ENCODE measurements at regions not wholly inside any gene's neighbourhood (a gene's known extent, or its start where the extent isn't known, plus 50 kb on each side); places are given as distances from the start of the nearest gene placed in this dataset.

DNA sequence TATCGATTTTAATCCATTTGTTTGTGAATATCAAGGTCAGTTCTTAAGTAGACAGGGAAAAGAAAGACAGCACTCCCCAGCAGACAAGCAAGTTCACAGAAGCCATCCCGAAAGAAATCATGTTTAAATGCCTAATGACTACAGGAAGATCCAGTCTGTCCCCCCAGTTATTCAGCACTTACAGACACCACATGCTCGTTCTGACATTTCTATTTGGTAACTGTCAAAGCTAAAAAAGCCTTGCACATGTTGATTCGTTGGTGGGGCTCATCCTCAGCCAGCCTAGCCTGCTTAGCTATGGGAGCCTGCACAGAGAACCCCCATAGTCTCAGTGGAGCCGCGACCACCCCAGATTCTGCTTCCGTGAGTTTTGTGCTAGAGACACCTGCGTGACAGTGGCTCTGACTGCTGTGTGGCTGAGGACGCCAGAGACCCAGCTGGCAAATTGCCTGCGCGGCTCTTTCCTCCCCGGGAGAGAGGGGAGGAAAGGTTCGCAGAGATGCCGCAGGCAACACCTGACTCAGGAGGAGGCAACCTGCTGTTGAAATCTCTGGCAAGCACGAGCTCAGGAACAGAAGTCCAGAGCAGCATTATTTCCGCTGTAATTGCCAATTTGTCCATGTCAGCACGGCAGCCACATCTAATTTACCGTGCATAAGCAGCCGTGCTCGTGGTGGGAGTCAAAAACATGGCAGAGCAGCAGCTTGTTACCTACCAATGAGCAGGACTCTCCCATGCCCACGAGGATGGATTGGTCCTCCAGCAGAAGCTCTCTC lies 194.2 kb downstream of the GPAM start:
- no peaks in the 10 kb centered on the region for H3K36me3 Mint-ChIP-seq
- H3K27me3 Mint-ChIP-seq (ENCODE audit: low read depth in 2 of 2): peaks cover 0 to 4% of the 10 kb centered on the region in 2 donors
- no peak for ATAC-seq
- H3K27me3 ChIP-seq (ENCODE audit: control insufficient read depth, insufficient read depth, low read length): no peaks in the 10 kb centered on the region
- H3K4me3 Mint-ChIP-seq: no peak overlapping the region
- H3K9me3 Mint-ChIP-seq: peaks cover 0 to 3% of the 10 kb centered on the region in 2 donors
- TF ChIP-seq, protein P1, sequence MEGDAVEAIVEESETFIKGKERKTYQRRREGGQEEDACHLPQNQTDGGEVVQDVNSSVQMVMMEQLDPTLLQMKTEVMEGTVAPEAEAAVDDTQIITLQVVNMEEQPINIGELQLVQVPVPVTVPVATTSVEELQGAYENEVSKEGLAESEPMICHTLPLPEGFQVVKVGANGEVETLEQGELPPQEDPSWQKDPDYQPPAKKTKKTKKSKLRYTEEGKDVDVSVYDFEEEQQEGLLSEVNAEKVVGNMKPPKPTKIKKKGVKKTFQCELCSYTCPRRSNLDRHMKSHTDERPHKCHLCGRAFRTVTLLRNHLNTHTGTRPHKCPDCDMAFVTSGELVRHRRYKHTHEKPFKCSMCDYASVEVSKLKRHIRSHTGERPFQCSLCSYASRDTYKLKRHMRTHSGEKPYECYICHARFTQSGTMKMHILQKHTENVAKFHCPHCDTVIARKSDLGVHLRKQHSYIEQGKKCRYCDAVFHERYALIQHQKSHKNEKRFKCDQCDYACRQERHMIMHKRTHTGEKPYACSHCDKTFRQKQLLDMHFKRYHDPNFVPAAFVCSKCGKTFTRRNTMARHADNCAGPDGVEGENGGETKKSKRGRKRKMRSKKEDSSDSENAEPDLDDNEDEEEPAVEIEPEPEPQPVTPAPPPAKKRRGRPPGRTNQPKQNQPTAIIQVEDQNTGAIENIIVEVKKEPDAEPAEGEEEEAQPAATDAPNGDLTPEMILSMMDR (IDR thresholded peaks at IDR 0.05): no peak
- no peaks in the 10 kb centered on the region for H3K4me1 ChIP-seq (ENCODE audit: control insufficient read depth, insufficient read depth, low read length)
- no peak overlapping the region for H3K27ac ChIP-seq (ENCODE audit: low read length)
- H3K4me3 ChIP-seq (ENCODE audit: low read length): no peak overlapping the region
- H3K9me3 ChIP-seq (ENCODE audit: control insufficient read depth, insufficient read depth, low read length): no peaks in the 10 kb centered on the region
- no peaks in the 10 kb centered on the region for H3K4me1 Mint-ChIP-seq
- H3K27ac Mint-ChIP-seq: no peak overlapping the region
- intact Hi-C loops (cut with micrococcal nuclease): no loop called here
- WGBS (ENCODE audit: insufficient coverage): 80% methylated on average over 21 of the region's 21 CpGs
- DNase-seq: no peak
- no peaks in the 10 kb centered on the region for H3K36me3 ChIP-seq (ENCODE audit: control insufficient read depth, insufficient read depth, low read length)

- Mint-ChIP-seq H3K9me3 (peaks cover 0 to 3% of the 10 kb centered on the region in 2 donors), H3K27ac (no peak overlapping the region), H3K27me3 (ENCODE audit: low read depth in 2 of 2) (peaks cover 0 to 4% of the 10 kb centered on the region in 2 donors), H3K36me3 (no peaks in the 10 kb centered on the region), H3K4me3 (no peak overlapping the region), H3K4me1 (no peaks in the 10 kb centered on the region)
- WGBS (ENCODE audit: insufficient coverage): 79% methylated on average over 3 of the region's 3 CpGs
- Histone ChIP-seq H3K27me3 (ENCODE audit: control insufficient read depth, insufficient read depth, low read length) (no peaks in the 10 kb centered on the region), H3K36me3 (ENCODE audit: control insufficient read depth, insufficient read depth, low read length) (no peaks in the 10 kb centered on the region), H3K9me3 (ENCODE audit: control insufficient read depth, insufficient read depth, low read length) (no peaks in the 10 kb centered on the region), H3K4me3 (ENCODE audit: low read length) (no peak overlapping the region), H3K27ac (ENCODE audit: low read length) (no peak overlapping the region), H3K4me1 (ENCODE audit: control insufficient read depth, insufficient read depth, low read length) (no peaks in the 10 kb centered on the region)
- intact Hi-C loops (cut with micrococcal nuclease): no loop called here
- DNase-seq (no peak), ATAC-seq (no peak)
- TF ChIP-seq, protein P1 (IDR thresholded peaks at IDR 0.05): no peak
Measured at GRCh38 chr10:111990734-111991133, 192.8 kb downstream of the GPAM start.

DNA sequence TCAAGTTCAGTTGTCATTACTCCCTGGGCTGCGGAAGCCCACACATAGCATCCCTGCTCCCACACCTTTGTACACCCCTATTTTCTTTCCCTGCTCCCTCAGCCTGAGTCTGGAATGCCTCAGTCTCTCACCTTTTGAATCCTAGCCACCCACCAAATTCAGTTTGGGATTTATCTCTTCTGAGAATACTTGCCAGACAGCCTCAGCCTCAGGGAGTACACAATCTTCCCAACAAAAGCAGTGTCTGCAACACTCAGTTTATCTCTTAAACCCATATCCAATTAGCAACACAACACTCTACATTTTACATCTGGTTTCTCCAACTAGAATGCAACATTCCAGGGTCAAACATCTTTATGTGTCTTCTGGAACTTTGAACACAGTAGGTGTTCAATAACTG lies 190.2 kb downstream of the GPAM start:
- 83% methylated on average over 1 of the region's 1 CpG for WGBS (ENCODE audit: insufficient coverage)
- no peak for DNase-seq
- Mint-ChIP-seq H3K9me3 (peaks cover 0 to 3% of the 10 kb centered on the region in 2 donors), H3K27me3 (ENCODE audit: low read depth in 2 of 2) (peaks cover 0 to 4% of the 10 kb centered on the region in 2 donors), H3K4me1 (no peaks in the 10 kb centered on the region), H3K4me3 (no peak overlapping the region), H3K27ac (no peak overlapping the region), H3K36me3 (no peaks in the 10 kb centered on the region)
- Histone ChIP-seq H3K4me1 (ENCODE audit: control insufficient read depth, insufficient read depth, low read length) (no peaks in the 10 kb centered on the region), H3K4me3 (ENCODE audit: low read length) (no peak overlapping the region), H3K36me3 (ENCODE audit: control insufficient read depth, insufficient read depth, low read length) (no peaks in the 10 kb centered on the region), H3K27me3 (ENCODE audit: control insufficient read depth, insufficient read depth, low read length) (no peaks in the 10 kb centered on the region), H3K27ac (ENCODE audit: low read length) (no peak overlapping the region), H3K9me3 (ENCODE audit: control insufficient read depth, insufficient read depth, low read length) (no peaks in the 10 kb centered on the region)
- no peak for ATAC-seq
- intact Hi-C loops (cut with micrococcal nuclease): no loop called here
- TF ChIP-seq, protein P1 (IDR thresholded peaks at IDR 0.05): no peak
